GM12872 (cell line): ENCODE measurements at regions not wholly inside any gene's neighbourhood (a gene's known extent, or its start where the extent isn't known, plus 50 kb on each side); places are given as distances from the start of the nearest gene placed in this dataset.

Experiments used
- CTCF ChIP-seq: IDR thresholded peaks from 3 replicates; pipeline ENCODE4 v1.5.1; 2011; ENCODE audit warnings: low read depth, mild to moderate bottlenecking, low read length, moderate library complexity; ENCODE audit not compliant: insufficient read depth

DNA sequence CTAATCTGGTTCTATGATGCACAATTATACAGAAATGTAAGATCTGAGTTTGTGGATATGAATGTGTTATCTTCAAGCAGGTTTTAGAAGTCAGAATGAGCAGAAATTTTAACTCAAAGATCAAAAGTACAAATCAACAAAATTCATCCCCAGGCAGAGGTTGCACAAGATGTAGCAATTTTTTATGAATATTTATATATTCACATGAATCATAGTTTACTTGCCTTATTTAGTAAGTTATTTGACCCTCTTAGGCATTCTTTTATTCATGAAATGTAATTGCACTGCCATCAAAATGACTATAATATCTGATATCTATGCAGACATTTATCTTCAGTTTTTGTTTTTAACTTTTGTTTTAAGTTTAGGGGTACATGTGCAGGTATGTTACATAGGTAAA lies 103.1 kb upstream of the DAZL start:
- no peak for TF ChIP-seq CTCF

DNA sequence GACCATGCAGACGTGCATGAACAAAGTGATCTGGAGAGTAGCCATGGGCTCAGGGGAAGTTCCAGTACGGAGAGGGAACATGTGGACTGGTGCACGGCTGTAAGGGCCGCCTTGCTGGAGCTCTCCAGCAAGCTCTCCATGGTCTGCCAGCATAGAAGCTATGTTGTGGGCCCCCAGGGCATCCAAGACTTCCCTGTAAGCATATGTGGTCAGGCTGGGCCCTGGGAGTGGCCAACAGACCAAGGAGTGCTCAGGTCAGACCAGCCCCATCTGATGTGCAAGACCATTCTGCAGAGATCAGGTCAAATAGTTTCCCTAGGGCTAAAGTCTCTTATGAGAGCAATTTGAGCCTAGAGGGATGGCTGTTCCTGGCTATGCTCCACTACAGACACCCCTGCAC lies 110.1 kb upstream of the DAZL start:
- no peak for TF ChIP-seq CTCF

- TF ChIP-seq CTCF = no peak
Measured at GRCh38 chr3:16719426-16719825, 114.2 kb upstream of the DAZL start.

DNA sequence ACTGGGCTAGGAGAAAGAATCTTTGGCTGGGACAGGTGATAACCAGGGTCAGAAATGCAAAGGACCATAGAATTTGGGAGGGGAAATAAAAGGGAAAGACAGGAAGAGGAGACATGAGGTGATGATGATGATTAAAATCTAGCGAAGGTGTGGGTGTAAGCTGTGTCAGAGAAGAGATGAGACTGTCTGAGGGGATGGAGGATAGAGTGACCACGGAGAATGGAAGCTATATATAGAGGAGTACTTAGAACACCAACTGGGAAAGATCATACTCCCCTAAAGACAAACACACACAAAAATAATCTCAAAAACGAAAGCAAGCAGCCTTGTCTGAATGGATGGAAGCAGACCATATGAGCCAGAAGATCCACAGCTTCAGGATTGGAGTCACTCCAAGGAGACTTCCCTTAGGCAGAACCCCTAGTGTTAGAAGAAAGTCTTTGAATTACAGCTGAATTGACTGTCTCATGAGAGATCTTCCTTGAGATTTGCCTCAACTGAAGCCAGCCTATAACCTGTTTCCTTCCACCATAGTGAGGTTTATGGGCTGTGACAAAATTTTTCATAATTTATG lies 115.2 kb upstream of the DAZL start:
- no peak for TF ChIP-seq CTCF

DNA sequence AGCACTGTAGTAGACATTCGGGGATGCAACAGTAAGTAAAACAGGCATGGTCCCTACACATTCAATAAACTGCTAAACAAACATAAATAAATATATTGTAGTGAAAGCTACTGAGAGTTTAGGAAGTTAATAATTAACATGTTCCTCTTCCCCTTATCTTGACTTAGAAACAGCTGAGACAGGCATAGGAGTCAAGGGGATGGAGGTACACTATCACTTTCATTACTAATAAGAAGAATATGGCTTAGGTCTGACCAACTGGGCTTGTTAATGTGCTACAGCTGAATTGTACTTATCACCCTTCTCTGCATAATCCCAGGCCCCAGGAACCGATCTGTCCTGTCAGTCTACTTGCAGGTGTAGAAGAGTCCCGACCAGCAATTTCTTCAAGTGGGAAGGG lies 116.3 kb upstream of the DAZL start:
- no peak for TF ChIP-seq CTCF

- TF ChIP-seq CTCF = peak; percentile 16; the same call in 1 of the 3 replicates
Measured at GRCh38 chr3:16723978-16724377, 118.8 kb upstream of the DAZL start.

GRCh38 chr3:16724487-16724886 lies 119.3 kb upstream of the DAZL start:
- no peak for TF ChIP-seq CTCF
